ENCODE measurements at regions not wholly inside any gene's neighbourhood (a gene's known extent, or its start where the extent isn't known, plus 50 kb on each side); places are given as distances from the start of the nearest gene placed in this dataset.

DNA sequence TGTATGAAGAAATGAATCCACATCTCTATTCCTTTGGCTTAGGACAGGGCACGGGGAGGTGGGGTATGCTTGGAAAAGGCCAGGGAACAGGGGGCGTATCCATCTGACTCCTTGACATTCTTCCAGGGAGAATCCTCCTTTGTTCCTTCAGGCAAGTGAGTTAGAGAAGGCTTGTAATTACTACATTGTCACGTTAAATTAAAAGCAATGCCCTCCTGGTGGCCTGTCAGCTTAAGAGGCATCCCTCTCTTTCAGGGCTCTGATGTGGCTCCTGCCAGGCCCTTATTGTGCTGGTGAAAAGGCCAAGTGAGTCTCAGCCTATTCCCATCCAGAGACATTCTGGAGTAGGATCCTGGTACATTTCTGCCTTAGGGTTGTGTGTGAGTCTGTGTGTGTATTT is 128.3 kb downstream of the FOXA2 start:
- TF ChIP-seq EZH2 (IDR thresholded peaks at IDR 0.05; ENCODE audit: low read depth): no peak
- TF ChIP-seq, protein P1, sequence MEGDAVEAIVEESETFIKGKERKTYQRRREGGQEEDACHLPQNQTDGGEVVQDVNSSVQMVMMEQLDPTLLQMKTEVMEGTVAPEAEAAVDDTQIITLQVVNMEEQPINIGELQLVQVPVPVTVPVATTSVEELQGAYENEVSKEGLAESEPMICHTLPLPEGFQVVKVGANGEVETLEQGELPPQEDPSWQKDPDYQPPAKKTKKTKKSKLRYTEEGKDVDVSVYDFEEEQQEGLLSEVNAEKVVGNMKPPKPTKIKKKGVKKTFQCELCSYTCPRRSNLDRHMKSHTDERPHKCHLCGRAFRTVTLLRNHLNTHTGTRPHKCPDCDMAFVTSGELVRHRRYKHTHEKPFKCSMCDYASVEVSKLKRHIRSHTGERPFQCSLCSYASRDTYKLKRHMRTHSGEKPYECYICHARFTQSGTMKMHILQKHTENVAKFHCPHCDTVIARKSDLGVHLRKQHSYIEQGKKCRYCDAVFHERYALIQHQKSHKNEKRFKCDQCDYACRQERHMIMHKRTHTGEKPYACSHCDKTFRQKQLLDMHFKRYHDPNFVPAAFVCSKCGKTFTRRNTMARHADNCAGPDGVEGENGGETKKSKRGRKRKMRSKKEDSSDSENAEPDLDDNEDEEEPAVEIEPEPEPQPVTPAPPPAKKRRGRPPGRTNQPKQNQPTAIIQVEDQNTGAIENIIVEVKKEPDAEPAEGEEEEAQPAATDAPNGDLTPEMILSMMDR (conservative IDR thresholded peaks at IDR 0.05): no peak
- H2AFZ ChIP-seq: no peak overlapping the region
- H3K27ac ChIP-seq: no peak overlapping the region
- H3K27me3 ChIP-seq (ENCODE audit: insufficient read depth, low read depth): no peaks in the 10 kb centered on the region
- no peaks in the 10 kb centered on the region for H3F3A ChIP-seq (ENCODE audit: insufficient read depth, low read depth)
- H3K79me2 ChIP-seq (ENCODE audit: low read depth): no peaks in the 10 kb centered on the region
- no peak overlapping the region for H3K4me2 ChIP-seq
- H4K20me1 ChIP-seq (ENCODE audit: insufficient read depth): no peaks in the 10 kb centered on the region
- no peaks in the 10 kb centered on the region for H3K36me3 ChIP-seq (ENCODE audit: low read depth)
- DNase-seq: no peak
- H3K9me2 ChIP-seq (ENCODE audit: insufficient read depth): no peaks in the 10 kb centered on the region; the same call in 1 of the 2 replicates
- POLR2A ChIA-PET (ENCODE audit: unreplicated experiment): no interaction called here
- intact Hi-C loops (cut with micrococcal nuclease; ENCODE audit: unreplicated experiment): no loop called here
- CTCF ChIA-PET: no interaction called here
- no peak overlapping the region for H3K4me3 ChIP-seq
- H3K9me3 ChIP-seq (ENCODE audit: insufficient read depth, low read depth): no peaks in the 10 kb centered on the region
- BruUV-seq (replicated peaks): no TSS peak
- peaks cover 13% of the 10 kb centered on the region for H3K4me1 ChIP-seq (replicated peaks; ENCODE audit: insufficient read depth)

DNA sequence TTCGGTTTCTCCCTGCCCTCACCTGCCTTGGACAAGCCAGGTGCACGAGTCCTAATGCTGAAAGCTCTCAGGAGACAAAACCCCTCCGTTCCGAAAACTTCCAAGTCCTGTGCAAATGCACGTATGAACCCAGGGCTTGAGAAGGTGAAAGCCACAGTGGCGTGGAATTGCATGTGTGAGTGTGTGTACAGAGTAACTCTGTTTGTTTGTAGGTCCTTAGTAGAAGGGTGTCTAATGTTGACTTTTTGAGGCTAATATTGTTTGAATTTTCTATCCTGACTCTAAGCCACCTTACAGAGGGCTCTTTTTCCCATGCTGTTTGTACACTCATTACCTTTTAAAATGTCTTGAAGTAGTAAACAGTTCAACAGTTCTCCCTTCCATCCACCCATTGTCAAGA is 129.1 kb downstream of the FOXA2 start:
- TF ChIP-seq EZH2 (IDR thresholded peaks at IDR 0.05; ENCODE audit: low read depth): no peak
- H3K4me3 ChIP-seq: no peak overlapping the region
- H3K4me1 ChIP-seq (replicated peaks; ENCODE audit: insufficient read depth): peaks cover 7% of the 10 kb centered on the region
- no peak overlapping the region for H3K27ac ChIP-seq
- CTCF ChIA-PET: no interaction called here
- H3K9me2 ChIP-seq (ENCODE audit: insufficient read depth): no peaks in the 10 kb centered on the region; the same call in 1 of the 2 replicates
- intact Hi-C loops (cut with micrococcal nuclease; ENCODE audit: unreplicated experiment): no loop called here
- H3K4me2 ChIP-seq: no peak overlapping the region
- no peak for DNase-seq
- no peaks in the 10 kb centered on the region for H3F3A ChIP-seq (ENCODE audit: insufficient read depth, low read depth)
- H3K27me3 ChIP-seq (ENCODE audit: insufficient read depth, low read depth): no peaks in the 10 kb centered on the region
- H2AFZ ChIP-seq: no peak overlapping the region
- H3K9me3 ChIP-seq (ENCODE audit: insufficient read depth, low read depth): no peaks in the 10 kb centered on the region
- POLR2A ChIA-PET (ENCODE audit: unreplicated experiment): no interaction called here
- BruUV-seq (replicated peaks): no TSS peak
- H4K20me1 ChIP-seq (ENCODE audit: insufficient read depth): no peaks in the 10 kb centered on the region
- no peaks in the 10 kb centered on the region for H3K36me3 ChIP-seq (ENCODE audit: low read depth)
- no peaks in the 10 kb centered on the region for H3K79me2 ChIP-seq (ENCODE audit: low read depth)

DNA sequence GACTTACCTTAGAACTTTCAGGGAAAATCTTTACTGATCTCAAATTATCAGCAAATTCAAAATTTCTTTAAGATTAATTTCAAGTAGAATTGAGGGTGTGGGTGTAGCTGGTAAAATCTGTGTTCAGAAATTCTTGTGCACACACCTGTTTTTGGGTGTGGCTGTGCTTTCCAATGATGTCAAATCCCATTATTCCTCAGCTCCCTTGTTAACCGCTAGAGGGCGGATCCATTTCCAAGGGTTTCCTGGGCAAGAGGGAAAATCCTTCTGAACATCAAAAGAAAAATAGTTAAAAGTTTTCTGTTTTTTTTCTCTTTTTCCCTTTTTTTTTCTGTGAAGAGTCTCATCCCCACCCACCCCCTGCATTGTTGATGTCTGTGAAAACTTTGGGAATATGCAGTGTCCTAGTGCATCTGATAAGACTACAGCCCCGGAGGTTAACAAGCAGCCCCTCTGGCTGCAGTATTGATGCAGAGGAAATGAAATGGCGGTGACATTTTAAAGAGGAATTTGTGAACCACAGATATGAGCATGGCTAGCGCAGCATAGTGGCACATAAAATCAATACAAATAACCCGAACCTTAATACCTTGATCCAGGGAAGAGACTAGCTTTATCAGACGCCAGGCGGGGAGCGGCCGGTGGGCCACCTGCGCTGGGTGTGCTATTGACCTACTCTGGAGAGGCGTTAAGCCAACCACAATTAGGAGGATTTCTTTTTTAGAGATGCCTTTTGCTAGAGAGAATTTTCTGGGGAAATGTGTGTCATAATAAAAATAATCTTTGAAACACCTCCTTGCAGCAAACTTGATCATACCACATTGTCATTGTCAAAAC is 130.9 kb downstream of the FOXA2 start:
- H3K4me1 ChIP-seq (replicated peaks; ENCODE audit: insufficient read depth): no peaks in the 10 kb centered on the region
- H3K27me3 ChIP-seq (ENCODE audit: insufficient read depth, low read depth): no peaks in the 10 kb centered on the region
- TF ChIP-seq, protein P1 (conservative IDR thresholded peaks at IDR 0.05): peak; percentile 81
- TF ChIP-seq EZH2 (IDR thresholded peaks at IDR 0.05; ENCODE audit: low read depth): no peak
- no peaks in the 10 kb centered on the region for H3F3A ChIP-seq (ENCODE audit: insufficient read depth, low read depth)
- H3K9me3 ChIP-seq (ENCODE audit: insufficient read depth, low read depth): no peaks in the 10 kb centered on the region
- no TSS peak for BruUV-seq (replicated peaks)
- no peaks in the 10 kb centered on the region; the same call in 1 of the 2 replicates for H3K9me2 ChIP-seq (ENCODE audit: insufficient read depth)
- no peak overlapping the region for H3K27ac ChIP-seq
- H2AFZ ChIP-seq: no peak overlapping the region
- peak in 1 of 2 experiments; percentile 45 for DNase-seq
- CTCF ChIA-PET: interaction anchor here (0.6 to 1.2 kb wide), 7 partner anchors 14 to 804 kb away, joined by 3 to 5 read pairs (median 4); no protein-coding TSS in a partner anchor
- H4K20me1 ChIP-seq (ENCODE audit: insufficient read depth): no peaks in the 10 kb centered on the region
- no peaks in the 10 kb centered on the region for H3K79me2 ChIP-seq (ENCODE audit: low read depth)
- no peak overlapping the region for H3K4me3 ChIP-seq
- no peaks in the 10 kb centered on the region for H3K36me3 ChIP-seq (ENCODE audit: low read depth)
- POLR2A ChIA-PET (ENCODE audit: unreplicated experiment): no interaction called here
- no peak overlapping the region for H3K4me2 ChIP-seq
- intact Hi-C loops (cut with micrococcal nuclease; ENCODE audit: unreplicated experiment): loop anchor here (5.0 kb wide), 1 partner anchor 111 kb away; no protein-coding TSS in a partner anchor
